Neural crest cell (in vitro differentiated cells): ENCODE measurements at regions not wholly inside any gene's neighbourhood (a gene's known extent, or its start where the extent isn't known, plus 50 kb on each side); places are given as distances from the start of the nearest gene placed in this dataset.

Experiments
- DNase-seq: peaks from one replicate; pipeline ENCODE4 v3.0.0; 2021; ENCODE audit warnings: low read depth, mixed read lengths, low spot score
- H3K27ac Mint-ChIP-seq: one replicate; pipeline ENCODE4 v1.8.0; 2021; ENCODE audit warnings: mild to moderate bottlenecking, mixed read lengths; ENCODE audit not compliant: unreplicated experiment
- H3K27me3 Mint-ChIP-seq: 2 replicates; pipeline ENCODE4 v1.8.0; 2021; ENCODE audit warnings: low read depth, mild to moderate bottlenecking, mixed read lengths
- H3K36me3 Mint-ChIP-seq: 2 replicates; pipeline ENCODE4 v1.8.0; 2021; ENCODE audit warnings: low read depth, mild to moderate bottlenecking, mixed read lengths
- H3K4me1 Mint-ChIP-seq: 2 replicates; pipeline ENCODE4 v1.8.0; 2021; ENCODE audit warnings: mixed read lengths
- H3K4me3 Mint-ChIP-seq: one replicate; pipeline ENCODE4 v1.8.0; 2021; ENCODE audit warnings: mild to moderate bottlenecking, mixed read lengths
- H3K9me3 Mint-ChIP-seq: 2 replicates; pipeline ENCODE4 v1.8.0; 2021; ENCODE audit warnings: mixed read lengths
- TF ChIP-seq, protein P1 (sequence below): fragments of 200-600 bp; sonication (generic); conservative IDR thresholded peaks from 2 replicates; pipeline ENCODE4 v1.5.0; 2021; ENCODE audit warnings: antibody characterized with exemption, mild to moderate bottlenecking

DNA sequence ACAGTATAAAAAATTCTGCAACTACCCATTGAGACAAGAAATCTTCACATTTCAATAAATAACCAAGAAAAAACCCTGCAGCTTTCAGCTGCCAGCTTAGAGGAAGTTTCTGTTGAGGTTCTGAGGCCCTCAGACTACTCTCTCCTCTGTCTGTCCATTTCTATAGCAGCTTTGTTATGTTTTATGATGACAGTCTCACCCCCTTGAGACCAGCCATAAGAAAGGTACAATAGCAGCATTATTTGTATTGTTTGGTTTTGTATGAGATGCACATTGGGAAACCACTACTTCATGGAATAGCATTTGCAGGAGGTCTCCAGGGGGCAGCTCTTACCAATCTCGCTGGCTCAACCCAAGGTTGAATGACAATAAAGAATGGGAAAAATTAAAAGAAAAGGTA is 334.6 kb upstream of the VRK2 start:
- H3K9me3 Mint-ChIP-seq = no peaks in the 10 kb centered on the region
- H3K4me3 Mint-ChIP-seq = no peak overlapping the region
- DNase-seq = no peak
- peaks cover 22% of the 10 kb centered on the region for H3K4me1 Mint-ChIP-seq
- H3K36me3 Mint-ChIP-seq = no peaks in the 10 kb centered on the region
- no peaks in the 10 kb centered on the region for H3K27me3 Mint-ChIP-seq
- H3K27ac Mint-ChIP-seq = no peak overlapping the region
- TF ChIP-seq, protein P1, sequence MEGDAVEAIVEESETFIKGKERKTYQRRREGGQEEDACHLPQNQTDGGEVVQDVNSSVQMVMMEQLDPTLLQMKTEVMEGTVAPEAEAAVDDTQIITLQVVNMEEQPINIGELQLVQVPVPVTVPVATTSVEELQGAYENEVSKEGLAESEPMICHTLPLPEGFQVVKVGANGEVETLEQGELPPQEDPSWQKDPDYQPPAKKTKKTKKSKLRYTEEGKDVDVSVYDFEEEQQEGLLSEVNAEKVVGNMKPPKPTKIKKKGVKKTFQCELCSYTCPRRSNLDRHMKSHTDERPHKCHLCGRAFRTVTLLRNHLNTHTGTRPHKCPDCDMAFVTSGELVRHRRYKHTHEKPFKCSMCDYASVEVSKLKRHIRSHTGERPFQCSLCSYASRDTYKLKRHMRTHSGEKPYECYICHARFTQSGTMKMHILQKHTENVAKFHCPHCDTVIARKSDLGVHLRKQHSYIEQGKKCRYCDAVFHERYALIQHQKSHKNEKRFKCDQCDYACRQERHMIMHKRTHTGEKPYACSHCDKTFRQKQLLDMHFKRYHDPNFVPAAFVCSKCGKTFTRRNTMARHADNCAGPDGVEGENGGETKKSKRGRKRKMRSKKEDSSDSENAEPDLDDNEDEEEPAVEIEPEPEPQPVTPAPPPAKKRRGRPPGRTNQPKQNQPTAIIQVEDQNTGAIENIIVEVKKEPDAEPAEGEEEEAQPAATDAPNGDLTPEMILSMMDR = no peak

DNA sequence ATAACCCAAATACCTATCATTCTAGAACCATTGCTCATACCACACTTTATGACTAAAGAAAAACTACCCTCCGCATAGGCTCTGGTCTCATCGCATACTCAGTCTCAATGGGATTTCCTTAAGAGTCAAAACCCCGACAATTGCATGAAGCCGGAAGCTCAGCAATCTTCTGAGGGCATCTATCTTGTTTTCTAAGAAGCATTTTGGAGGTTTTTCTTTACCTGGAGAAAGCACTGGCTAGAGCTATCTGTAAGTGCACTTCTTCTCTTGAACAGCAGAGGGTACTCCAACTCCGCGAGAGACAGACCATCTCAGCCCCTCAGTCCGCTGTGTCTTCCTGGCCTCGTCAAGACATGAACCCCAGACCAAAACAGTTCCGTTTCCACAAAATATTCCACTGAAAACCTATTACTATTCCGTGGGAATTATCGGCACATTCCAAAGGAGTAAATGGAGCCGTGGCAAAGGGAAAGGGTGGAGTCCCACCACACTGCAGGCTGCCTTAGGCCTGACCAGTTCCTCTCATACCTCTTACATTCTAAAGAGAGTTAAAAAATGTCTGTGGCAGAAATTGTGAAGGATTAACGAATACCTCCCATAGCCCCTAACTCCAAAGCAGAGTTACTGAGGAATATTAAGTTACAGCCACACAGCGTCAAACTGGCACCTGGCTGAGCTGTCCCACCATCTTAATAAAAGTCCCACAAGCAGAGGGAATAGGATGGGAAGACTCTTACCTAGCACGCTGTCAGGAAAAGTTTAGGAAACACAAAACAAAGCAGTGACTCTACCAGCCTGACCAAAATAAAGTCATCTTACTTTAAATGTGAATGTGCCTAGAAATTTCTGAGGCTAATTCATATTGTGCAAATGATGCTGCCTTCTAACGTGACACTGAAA is 325.6 kb upstream of the VRK2 start:
- DNase-seq = peak; percentile 51
- TF ChIP-seq, protein P1 = peak; percentile 85
- Mint-ChIP-seq H3K4me1 (peaks cover 14% of the 10 kb centered on the region), H3K4me3 (peak overlapping the region; percentile 29), H3K27me3 (peaks cover 18% of the 10 kb centered on the region), H3K27ac (no peak overlapping the region), H3K9me3 (no peaks in the 10 kb centered on the region), H3K36me3 (no peaks in the 10 kb centered on the region)

DNA sequence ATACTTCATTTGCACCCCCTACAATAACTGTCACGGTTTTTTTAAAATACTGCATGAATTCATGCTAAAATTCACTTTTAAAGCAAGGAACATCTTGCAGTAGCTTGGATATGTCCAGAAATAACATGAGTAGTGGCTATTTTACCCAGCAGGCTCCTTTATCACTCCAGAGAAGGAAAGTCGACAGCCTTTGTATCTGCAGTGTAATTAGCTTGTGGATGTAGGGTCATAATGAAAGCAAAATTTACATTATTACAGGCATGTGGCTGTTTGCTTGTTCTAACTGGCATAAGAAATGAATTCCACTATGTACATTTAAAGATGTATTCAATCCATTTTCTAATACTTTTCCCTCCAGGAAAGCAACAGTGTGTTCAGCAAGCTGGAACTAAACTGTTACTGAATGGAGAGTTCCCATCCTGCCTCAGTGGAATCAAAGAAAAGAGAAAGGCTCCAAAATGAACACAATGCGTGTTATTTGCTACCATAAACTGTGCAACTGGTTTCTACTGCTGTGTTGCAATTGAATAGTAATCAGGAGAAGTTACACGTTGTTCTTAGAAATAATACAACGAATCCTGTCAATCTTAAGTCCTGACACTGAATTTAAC is 321.2 kb upstream of the VRK2 start:
- H3K36me3 Mint-ChIP-seq = no peaks in the 10 kb centered on the region
- H3K9me3 Mint-ChIP-seq = no peaks in the 10 kb centered on the region
- H3K4me3 Mint-ChIP-seq = no peak overlapping the region
- no peak overlapping the region for H3K27ac Mint-ChIP-seq
- DNase-seq = no peak
- TF ChIP-seq, protein P1 = no peak
- peaks cover 19% of the 10 kb centered on the region for H3K4me1 Mint-ChIP-seq
- H3K27me3 Mint-ChIP-seq = peaks cover under 1% of the 10 kb centered on the region

DNA sequence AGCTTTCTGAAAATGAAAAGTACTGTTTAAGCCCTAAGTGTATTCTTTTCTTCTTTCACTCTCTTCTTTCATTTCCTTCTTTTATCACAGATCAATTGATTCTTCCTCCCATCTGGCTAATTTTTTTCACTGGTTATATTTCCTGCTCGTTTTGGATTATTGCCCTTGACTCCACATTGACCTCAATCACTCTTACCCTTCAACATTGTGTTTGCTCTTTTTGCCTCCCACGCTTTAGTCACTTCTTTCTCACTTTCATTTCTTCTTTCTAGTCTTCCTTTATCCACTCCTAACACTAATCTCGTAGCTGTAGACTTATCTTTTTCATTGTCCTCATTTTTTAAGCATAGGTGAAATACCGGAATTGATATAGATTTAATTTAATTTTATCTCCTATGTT is 320.3 kb upstream of the VRK2 start:
- H3K27ac Mint-ChIP-seq = no peak overlapping the region
- TF ChIP-seq, protein P1 = no peak
- no peaks in the 10 kb centered on the region for H3K9me3 Mint-ChIP-seq
- no peaks in the 10 kb centered on the region for H3K27me3 Mint-ChIP-seq
- DNase-seq = no peak
- no peak overlapping the region for H3K4me3 Mint-ChIP-seq
- no peaks in the 10 kb centered on the region for H3K36me3 Mint-ChIP-seq
- H3K4me1 Mint-ChIP-seq = peaks cover 15% of the 10 kb centered on the region

DNA sequence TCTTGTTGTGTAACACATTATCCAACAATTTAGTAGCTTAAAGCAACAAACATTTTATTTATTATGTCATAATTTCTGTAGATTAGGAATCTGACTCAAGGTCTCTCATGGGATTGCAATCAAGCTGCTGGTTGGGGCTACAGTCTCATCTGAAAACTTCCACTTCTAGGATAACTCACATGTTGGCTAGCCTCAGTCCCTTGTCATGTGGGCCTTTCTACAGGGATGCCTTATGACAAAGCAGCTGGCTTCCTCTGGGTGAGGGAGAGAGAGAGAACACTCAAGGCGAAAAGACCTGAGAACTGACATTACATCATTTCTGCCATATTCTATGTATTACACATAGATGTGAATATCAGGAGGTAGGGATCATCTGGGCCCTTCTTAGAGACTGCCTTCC is 317.9 kb upstream of the VRK2 start:
- H3K4me1 Mint-ChIP-seq = peaks cover 15% of the 10 kb centered on the region
- TF ChIP-seq, protein P1 = no peak
- no peaks in the 10 kb centered on the region for H3K9me3 Mint-ChIP-seq
- DNase-seq = no peak
- H3K27ac Mint-ChIP-seq = no peak overlapping the region
- H3K27me3 Mint-ChIP-seq = no peaks in the 10 kb centered on the region
- H3K4me3 Mint-ChIP-seq = no peak overlapping the region
- H3K36me3 Mint-ChIP-seq = no peaks in the 10 kb centered on the region
